ENCODE measurements at regions not wholly inside any gene's neighbourhood (a gene's known extent, or its start where the extent isn't known, plus 50 kb on each side); places are given as distances from the start of the nearest gene placed in this dataset.

DNA sequence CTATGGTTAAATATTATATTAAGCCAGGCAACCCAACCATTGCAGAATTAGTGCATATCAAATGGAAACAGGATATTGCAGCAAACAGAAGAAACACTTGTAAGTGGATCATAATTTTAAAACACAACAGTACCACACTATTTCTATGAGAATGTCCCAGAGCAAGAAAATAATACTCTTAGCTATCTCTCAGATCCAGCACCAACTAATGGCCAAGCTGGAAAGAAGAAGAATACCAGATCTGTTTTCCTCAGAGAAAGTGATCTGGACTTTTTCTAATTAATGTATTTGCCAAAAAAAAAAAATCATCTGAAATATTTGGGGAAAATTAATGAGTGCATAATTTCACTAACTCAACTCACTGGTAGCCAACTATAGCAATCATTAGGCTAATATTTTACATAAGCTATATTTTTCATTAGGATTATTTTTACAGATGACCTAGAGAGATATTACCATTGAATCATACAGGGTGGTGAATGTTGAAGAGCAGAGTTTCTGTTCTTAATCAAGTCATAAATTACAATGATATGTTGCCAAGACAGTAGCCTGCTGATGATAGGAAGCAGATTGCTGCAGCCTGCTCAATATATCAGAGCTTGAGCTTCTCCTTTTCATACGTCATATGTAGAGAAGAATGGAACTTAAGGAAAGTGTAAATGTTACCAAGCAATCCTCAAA is 995.4 kb upstream of the LRRN3 start:
- no peak for TF ChIP-seq ZNF596 (tag by site-specific recombination; IDR thresholded peaks at IDR 0.05)
- TF ChIP-seq, protein P1, sequence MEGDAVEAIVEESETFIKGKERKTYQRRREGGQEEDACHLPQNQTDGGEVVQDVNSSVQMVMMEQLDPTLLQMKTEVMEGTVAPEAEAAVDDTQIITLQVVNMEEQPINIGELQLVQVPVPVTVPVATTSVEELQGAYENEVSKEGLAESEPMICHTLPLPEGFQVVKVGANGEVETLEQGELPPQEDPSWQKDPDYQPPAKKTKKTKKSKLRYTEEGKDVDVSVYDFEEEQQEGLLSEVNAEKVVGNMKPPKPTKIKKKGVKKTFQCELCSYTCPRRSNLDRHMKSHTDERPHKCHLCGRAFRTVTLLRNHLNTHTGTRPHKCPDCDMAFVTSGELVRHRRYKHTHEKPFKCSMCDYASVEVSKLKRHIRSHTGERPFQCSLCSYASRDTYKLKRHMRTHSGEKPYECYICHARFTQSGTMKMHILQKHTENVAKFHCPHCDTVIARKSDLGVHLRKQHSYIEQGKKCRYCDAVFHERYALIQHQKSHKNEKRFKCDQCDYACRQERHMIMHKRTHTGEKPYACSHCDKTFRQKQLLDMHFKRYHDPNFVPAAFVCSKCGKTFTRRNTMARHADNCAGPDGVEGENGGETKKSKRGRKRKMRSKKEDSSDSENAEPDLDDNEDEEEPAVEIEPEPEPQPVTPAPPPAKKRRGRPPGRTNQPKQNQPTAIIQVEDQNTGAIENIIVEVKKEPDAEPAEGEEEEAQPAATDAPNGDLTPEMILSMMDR (tag by site-specific recombination; IDR thresholded peaks at IDR 0.05) = no peak
